ENCODE measurements at regions not wholly inside any gene's neighbourhood (a gene's known extent, or its start where the extent isn't known, plus 50 kb on each side); places are given as distances from the start of the nearest gene placed in this dataset.
"Not testable (repeated sequence)": the region's sequence is repeated elsewhere in the genome, so short reads cannot be mapped to it uniquely, and the experiment has no call there.

- DNase-seq = no peak
Measured at GRCh38 chr6:2361195-2361594, 115.8 kb upstream of the GMDS start.

DNA sequence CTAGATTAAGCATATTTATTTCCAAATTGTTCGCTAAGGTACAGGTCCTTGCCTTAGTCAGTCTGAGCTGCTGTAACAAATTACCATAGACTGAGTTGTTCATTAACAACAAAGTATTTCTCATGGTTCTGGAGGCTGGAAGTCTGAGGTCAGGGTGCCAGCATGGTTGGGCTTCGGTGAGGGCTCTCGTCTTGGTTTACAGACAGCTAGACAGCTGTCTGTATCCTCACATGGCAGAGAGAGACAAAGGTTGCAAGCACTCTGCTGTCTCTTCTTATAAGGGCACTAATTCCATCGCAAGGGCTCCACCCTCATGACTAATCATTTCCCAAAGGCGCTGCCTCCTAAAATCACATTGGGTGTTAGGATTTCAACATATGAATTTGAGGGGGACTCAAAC, 115.3 kb upstream of the GMDS start:
- DNase-seq = no peak

DNA sequence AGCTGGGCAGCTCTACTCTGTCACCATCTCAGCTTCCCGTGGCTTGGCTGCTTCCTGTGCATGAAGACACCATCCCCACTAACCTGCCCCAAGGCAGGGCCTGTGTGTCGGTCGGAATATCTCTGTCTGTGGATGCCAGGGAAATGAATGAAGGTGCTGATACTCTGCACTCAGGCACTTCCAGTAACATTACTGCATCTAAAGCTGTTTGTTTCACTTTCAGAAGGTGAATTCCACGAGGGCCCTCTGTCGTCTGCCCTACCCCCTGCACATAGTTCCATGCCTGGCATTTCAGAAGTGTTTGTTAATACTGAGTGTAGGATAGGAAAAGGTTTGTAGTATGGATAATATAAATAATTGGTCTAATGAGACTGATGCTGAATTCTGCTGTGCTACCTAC, 114.7 kb upstream of the GMDS start:
- DNase-seq = no peak

- no peak for DNase-seq
Measured at GRCh38 chr6:2355150-2355549, 109.7 kb upstream of the GMDS start.

DNA sequence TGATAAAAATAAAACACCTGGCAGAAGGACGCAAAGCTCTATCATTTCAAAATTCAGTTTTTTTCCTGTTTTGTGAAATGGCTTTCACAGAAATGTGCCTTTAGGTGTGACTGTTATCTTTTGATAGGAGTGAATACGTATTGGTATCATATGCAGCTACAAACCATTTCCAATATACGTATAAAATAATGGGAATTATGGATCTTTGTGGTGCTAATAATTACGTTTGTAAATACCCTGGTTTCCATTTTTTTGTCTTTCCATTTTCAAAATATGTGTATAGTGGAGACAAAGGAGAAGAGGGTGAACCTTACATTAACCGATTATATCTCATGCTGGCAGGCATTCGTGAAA, 108.7 kb upstream of the GMDS start:
- DNase-seq = no peak

- DNase-seq = peak; percentile 71
Measured at GRCh38 chr6:2353412-2354137, 108.2 kb upstream of the GMDS start.

DNA sequence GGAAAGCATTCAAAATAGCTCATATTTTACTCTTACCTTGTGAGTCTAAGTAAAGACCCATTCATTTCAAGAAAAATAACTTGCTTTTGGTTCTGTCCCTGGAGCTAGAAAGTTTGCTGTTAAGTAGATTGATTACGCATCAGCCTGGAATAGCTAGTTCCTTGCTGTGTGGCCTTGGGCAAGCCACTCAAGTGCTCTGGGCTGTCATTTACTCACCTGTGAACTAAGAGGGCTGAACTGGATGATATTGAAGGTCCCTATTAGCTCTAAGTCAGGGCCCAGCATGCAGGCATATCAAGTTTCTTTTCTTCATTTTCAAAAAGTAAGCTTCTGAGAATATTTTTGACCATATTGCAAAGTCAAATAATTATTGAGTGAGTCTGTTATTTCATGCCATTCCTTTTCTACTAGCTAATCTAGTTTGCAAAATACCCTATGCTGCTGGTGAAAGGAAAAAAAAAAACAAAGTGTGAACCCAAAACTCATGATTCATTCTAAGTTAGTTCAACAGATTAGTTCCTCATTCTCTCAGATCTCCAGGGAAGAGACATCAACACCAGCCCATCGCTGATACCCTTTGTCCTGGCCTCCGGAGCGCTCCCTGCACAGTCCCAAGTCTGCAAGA, 106.5 kb upstream of the GMDS start:
- DNase-seq = peak; percentile 71

DNA sequence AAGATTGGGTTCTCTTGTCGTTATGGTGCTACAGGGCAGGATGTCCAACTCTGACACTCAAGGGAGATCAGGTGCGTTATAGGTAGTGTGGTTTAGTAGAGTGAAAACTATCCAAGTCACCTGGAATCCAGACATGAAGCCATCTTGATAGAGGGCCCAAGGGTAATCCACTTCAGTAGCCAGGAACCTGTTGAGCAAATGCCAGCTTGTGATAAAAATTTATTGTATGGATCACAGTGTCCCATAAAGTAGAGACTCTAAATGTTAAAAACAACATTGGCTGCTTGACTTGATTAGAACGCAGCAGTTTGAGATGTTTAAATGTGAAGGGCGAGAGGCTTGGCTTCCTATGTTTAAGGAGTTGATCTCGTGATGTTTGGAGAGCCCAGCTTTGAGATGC, 105.7 kb upstream of the GMDS start:
- no peak for DNase-seq

DNA sequence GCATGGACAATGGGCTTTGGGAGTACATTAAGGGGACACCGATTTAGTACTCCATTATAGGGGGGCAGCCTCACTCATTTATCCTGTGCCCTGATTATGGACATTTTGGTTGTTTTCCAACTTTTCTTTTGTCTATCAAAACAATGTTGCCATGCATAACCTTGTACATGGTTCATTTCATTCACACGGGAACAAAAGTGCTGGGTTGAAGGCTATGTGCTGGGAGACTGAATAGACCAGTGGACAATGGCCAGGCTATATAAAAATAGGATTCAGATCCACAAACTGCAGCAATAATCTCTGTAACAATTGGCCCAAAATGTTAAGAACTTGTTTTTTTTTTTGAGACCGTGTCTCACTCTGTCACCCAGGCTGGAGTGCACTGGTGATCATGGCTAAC, 100.7 kb upstream of the GMDS start:
- no peak for DNase-seq

GRCh38 chr6:2344319-2344905, 99.0 kb upstream of the GMDS start:
- no peak for DNase-seq

GRCh38 chr6:2327591-2327990, 82.2 kb upstream of the GMDS start:
- no peak for DNase-seq

- DNase-seq = no peak
Measured at GRCh38 chr6:2324166-2324953, 79.0 kb upstream of the GMDS start.

DNA sequence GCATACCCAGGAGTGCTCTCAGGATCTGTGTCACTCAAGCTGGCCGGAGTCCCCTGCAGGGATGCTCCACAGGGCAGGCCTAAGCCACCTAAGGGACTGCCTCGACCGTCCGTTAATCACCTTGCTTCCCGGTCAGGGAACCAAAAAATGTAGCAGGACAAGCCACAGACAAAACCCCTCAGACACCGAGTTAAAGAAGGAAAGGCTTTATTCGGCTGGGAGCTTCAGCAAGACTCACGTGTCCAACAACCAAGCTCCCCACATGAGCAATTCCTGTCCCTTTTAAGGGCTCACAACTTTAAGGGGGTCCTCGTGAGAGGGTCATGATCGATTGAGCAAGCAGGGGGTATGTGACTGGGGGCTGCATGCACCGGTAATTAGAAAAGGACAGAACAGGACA, 72.1 kb upstream of the GMDS start:
- not testable (repeated sequence) for DNase-seq

GRCh38 chr6:2314641-2315040, 69.2 kb upstream of the GMDS start:
- DNase-seq = no peak

- no peak for DNase-seq
Measured at GRCh38 chr6:2310042-2310441, 64.6 kb upstream of the GMDS start.

GRCh38 chr6:2309122-2309521, 63.7 kb upstream of the GMDS start:
- no peak for DNase-seq

GRCh38 chr6:2307799-2308198, 62.4 kb upstream of the GMDS start:
- DNase-seq = no peak

DNA sequence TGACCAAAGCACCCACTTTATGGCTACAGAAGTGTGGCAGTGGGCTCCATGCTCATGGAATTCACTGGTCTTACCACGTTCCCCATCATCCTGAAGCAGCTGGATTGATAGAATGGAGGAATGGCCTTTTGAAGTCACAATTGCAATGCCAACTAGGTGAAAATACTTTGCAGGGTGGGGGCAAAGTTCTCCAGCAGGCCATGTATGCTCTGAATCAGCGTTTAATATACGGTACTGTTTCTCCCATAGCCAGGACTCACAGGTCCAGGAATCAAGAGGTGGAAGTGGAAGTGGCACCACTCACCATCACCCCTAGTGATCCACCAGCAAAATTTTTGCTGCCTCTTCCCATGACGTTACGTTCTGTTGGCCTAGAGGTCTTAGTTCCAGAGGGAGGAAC, 60.5 kb upstream of the GMDS start:
- no peak for DNase-seq

GRCh38 chr6:2302482-2302881, 57.1 kb upstream of the GMDS start:
- not testable (repeated sequence) for DNase-seq

- no peak for DNase-seq
Measured at GRCh38 chr6:2296781-2297180, 51.4 kb upstream of the GMDS start.

Data from fibroblast of skin of right biceps (primary cell).